Stimulated activated effector memory CD8-positive, alpha-beta T cell treated with anti-CD3 and anti-CD28 coated beads, Interleukin-12 subunit alpha, Interleukin-12 subunit beta, amount 100 ng/mL, for 72 hours (primary cell): ENCODE measurements at regions not wholly inside any gene's neighbourhood (a gene's known extent, or its start where the extent isn't known, plus 50 kb on each side); places are given as distances from the start of the nearest gene placed in this dataset.

Experiments
- ATAC-seq: fragments of 150-1000 bp; cut with Tn5 transposase; 2 replicates; pipeline ENCODE4 v1.10.0; 2021
- DNase-seq, 2 donors: peaks; one replicate each; pipeline ENCODE4 v3.0.0; 2021 to 2022; ENCODE audit warnings: low spot score in 2 of 2
- H3K27ac Mint-ChIP-seq: one replicate; pipeline ENCODE4 v1.8.0; 2022; ENCODE audit warnings: mild to moderate bottlenecking, mixed read lengths
- H3K36me3 Mint-ChIP-seq: one replicate; pipeline ENCODE4 v1.8.0; 2022; ENCODE audit warnings: mild to moderate bottlenecking, mixed read lengths
- H3K4me1 Mint-ChIP-seq: one replicate; pipeline ENCODE4 v1.8.0; 2022; ENCODE audit warnings: mixed read lengths
- H3K4me3 Mint-ChIP-seq: one replicate; pipeline ENCODE4 v1.8.0; 2022; ENCODE audit warnings: mild to moderate bottlenecking, mixed read lengths
- H3K9me3 Mint-ChIP-seq: one replicate; pipeline ENCODE4 v1.8.0; 2022; ENCODE audit warnings: mixed read lengths

DNA sequence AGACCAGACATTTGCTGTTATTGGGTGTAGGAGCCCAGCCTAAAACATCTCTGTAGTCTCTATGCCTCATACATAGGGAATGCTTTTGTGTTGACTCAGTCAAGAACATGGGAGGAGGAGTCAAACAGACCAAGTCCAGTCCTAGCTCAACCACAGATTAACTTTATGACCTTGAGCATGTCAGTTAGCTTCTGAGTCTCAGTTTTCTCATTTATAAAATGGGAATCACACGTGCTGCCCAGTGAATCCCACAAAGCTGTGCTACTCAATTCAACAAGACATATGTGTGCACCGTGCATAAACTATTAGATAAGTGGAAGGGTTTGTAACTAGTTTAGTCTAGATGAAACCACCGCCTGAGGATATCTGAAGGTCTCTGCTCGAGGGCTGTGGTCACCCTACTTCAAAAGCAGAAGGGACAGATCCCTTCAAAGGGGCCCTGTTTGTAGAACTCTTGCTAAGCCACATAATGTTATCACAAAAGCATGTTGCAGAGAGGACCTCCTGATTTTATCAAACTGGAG is 109.5 kb upstream of the NFIA start:
- no peaks in the 10 kb centered on the region for H3K36me3 Mint-ChIP-seq
- DNase-seq: no peak
- no peak overlapping the region for H3K4me3 Mint-ChIP-seq
- H3K4me1 Mint-ChIP-seq: no peaks in the 10 kb centered on the region
- H3K9me3 Mint-ChIP-seq: no peaks in the 10 kb centered on the region
- peak; percentile 28 for ATAC-seq
- H3K27ac Mint-ChIP-seq: no peak overlapping the region

DNA sequence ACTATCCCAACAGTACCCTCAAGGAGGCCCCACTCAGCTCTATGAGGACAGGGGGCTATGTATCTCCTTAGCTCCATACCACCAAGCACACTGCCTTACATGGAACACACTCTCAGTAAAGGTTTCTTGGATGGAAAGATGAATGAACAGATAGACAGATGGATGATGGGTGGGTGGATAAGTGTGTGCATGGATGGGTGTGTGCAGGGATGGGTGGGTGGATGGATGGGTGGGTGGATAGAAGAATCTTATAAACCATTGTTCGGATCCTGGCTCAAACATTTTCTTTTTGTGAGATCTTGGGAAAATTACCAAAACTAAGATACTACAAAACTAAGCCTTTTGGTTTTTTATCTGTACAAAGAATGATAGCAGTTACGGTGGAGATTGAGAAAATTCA is 111.0 kb upstream of the NFIA start:
- DNase-seq (no peak), ATAC-seq (peak; percentile 16)
- peaks cover 5% of the 10 kb centered on the region for H3K9me3 Mint-ChIP-seq
- no peak overlapping the region for H3K4me3 Mint-ChIP-seq
- no peaks in the 10 kb centered on the region for H3K36me3 Mint-ChIP-seq
- no peaks in the 10 kb centered on the region for H3K4me1 Mint-ChIP-seq
- H3K27ac Mint-ChIP-seq: no peak overlapping the region

DNA sequence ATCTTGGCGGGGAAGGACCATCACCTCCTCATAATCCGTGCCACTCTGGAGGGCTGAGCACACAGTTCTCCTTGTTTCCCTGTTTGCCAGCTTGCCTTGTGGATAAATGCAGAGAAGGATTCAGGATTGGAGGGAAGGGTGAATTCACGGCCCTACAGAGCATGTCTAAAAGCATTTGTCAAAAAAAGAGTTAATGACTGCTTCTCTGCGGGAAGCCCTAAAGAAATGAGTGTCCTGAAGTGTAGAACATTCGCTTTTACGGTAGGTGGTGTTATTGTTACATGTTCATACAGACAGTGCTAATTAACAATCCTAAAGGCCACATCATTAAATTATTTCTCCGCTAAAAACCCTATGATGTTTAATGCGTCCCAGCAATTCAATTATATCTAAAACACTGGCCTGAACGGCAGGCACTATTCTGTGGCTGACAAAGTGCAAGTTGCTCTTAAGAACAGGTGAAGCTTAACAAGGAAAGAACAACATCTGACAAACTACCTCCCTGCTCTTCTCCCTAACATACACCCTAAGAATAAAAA is 112.3 kb upstream of the NFIA start:
- no peak for DNase-seq
- H3K27ac Mint-ChIP-seq: no peak overlapping the region
- no peaks in the 10 kb centered on the region for H3K36me3 Mint-ChIP-seq
- no peak for ATAC-seq
- H3K4me3 Mint-ChIP-seq: no peak overlapping the region
- H3K9me3 Mint-ChIP-seq: peaks cover 8% of the 10 kb centered on the region
- H3K4me1 Mint-ChIP-seq: no peaks in the 10 kb centered on the region

DNA sequence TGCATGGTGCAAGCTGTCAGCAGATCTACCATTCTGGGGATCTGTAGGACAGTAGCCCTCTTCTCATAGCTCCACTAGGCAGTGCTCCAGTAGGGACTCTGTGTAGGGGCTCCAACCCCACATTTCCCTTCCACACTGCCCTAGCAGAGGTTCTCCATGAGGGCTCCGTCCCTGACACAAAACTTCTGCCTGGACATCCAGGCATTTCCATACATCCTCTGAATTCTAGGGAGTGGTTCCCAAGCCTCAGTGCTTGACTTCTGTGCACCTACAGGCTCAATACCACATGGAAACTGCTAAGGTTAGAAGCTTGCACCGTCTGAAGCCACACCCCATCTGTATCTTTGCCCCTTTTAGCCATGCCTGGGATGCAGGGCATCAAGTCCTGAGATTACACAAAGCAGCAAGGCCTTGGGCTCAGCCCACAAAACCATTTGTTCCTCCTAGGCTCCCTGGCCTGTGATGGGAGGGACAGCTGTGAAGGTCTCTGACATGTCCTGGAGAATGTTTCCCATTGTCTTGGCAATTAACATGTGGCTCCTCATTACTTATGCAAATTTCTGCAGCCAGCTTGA is 117.0 kb upstream of the NFIA start:
- no peaks in the 10 kb centered on the region for H3K4me1 Mint-ChIP-seq

DNA sequence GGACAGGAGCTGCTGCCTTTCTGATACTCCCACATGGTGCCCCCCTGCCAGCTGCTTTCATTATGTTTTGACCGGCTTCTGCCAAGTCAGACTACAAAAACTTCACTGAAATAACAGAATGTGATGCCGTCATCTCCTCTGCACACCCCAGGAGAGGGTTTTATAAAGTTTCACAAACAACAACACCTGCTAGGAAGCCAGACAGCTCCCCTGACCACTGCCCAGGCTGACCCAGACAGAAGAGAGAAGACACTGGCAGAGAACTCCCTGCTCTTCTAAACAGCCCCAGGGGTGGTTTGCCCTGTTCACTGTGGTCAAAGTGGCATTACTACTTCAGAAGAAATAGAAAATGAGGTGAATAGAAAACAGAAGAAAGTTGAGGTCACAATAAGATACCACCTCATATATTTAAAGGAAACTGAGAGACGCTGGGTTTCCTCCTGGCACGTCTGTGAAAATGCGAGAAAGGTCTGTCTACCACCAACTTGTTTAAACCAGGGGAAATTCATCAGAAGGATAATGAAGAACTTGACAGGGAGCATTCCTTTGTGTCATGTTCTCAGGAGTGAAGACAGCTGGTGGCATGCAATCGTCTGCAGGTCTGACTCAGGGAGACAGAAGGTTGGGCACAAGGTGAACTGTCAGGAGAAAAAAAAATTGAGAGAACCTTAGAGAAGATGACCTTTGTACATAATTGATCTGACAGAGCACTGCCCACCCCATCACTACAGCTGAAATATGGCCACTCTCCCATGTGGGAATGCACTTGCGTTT is 119.0 kb upstream of the NFIA start:
- Mint-ChIP-seq H3K36me3 (no peaks in the 10 kb centered on the region), H3K9me3 (peaks cover 11% of the 10 kb centered on the region), H3K4me3 (no peak overlapping the region), H3K27ac (no peak overlapping the region), H3K4me1 (no peaks in the 10 kb centered on the region)
- no peak for DNase-seq
- peak; percentile 51 for ATAC-seq

More for the DNA sequence above, 117.0 kb upstream of the NFIA start:
- Mint-ChIP-seq H3K36me3 (no peaks in the 10 kb centered on the region), H3K4me3 (no peak overlapping the region), H3K27ac (no peak overlapping the region), H3K9me3 (peaks cover 11% of the 10 kb centered on the region)
- DNase-seq (no peak), ATAC-seq (no peak)

DNA sequence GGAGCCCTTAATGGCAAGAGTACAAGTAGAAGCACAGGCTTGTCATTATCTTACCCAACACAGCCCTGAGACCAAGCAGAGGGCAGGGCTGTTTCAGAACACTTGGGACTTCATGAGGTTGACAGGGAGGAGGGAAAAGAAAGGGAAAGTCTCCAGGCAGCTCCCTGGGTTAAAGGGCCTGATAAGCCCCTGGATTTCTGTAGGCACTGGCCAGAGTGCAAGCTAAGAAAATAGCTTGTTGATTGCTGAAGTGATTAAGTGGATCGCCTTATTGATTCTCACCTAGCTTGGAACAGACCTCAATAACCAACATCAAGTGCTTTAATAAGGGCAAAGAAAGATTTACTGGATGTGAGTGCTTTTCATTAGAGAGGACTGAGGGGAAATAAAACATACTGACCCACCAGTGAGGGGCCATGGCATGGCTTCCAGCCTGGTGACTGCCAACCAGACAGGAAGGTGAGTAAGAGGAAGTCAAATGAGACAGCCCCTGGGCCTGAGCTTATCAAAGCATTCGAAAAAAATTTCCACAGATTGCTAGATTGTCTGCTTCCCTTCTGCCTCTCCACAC is 121.4 kb upstream of the NFIA start:
- Mint-ChIP-seq H3K4me1 (no peaks in the 10 kb centered on the region), H3K9me3 (peaks cover 6% of the 10 kb centered on the region), H3K36me3 (no peaks in the 10 kb centered on the region), H3K27ac (no peak overlapping the region), H3K4me3 (no peak overlapping the region)
- ATAC-seq (peak; percentile 44), DNase-seq (no peak)

DNA sequence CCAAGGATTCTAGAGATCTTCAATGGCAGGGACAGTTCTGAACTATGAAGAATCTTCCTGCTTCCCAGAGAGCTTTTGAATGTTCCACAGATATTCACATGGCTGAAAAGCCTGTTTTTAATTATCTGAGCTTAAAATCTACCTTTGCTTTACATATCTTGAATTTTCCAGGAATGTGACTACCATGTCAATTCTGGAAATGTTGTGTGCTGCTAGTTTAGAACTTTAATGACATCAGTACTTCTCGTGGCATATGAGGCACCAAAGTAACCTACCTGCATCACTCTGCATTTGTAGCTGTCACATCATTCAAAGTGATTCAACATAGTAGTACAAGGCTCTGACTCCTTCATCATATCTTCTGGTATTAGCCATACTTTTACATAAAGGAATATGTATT is 122.7 kb upstream of the NFIA start:
- Mint-ChIP-seq H3K9me3 (peaks cover 2% of the 10 kb centered on the region), H3K36me3 (no peaks in the 10 kb centered on the region), H3K4me3 (no peak overlapping the region), H3K27ac (no peak overlapping the region), H3K4me1 (no peaks in the 10 kb centered on the region)
- DNase-seq (no peak), ATAC-seq (no peak)

DNA sequence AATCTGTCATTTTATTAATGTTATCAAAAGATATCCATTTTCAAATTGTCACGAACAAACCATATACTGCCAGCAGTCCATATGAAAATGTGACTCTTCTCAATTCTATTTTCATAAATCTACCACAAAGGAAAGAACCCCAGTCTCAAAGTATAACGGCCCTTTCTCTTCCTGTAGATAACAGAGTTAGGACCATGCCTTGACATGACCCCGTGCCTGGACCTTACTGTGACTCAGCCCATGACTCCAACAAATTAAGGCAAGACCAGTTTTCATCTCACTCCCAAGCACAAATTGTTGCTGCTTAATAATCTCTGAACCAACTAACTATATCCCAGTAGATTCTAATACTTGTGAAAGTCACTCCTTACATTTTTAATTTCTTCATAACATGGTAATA is 124.4 kb upstream of the NFIA start:
- ATAC-seq (no peak), DNase-seq (no peak)
- no peaks in the 10 kb centered on the region for H3K4me1 Mint-ChIP-seq
- H3K36me3 Mint-ChIP-seq: no peaks in the 10 kb centered on the region
- H3K27ac Mint-ChIP-seq: no peak overlapping the region
- H3K9me3 Mint-ChIP-seq: no peaks in the 10 kb centered on the region
- H3K4me3 Mint-ChIP-seq: no peak overlapping the region

DNA sequence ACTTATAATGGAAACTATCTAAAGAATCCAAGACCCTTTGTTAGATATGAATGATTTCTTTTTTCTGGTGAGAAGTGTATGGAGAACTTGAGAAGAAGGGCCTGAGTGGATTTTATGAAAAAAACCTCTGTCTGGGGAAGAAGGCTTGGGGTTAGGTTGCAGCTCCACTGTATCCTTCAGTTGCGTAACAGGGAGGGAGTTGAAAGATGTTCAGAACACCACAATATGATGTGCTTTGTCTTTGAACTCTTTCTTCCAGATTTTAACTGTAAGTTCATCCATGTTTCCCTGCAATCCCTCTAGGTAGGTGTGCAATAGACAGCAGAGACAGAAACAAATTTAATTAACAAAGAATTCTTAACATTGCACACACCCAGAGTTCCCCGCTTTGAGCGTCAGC is 125.8 kb upstream of the NFIA start:
- Mint-ChIP-seq H3K4me3 (no peak overlapping the region), H3K4me1 (no peaks in the 10 kb centered on the region), H3K9me3 (no peaks in the 10 kb centered on the region), H3K27ac (no peak overlapping the region), H3K36me3 (no peaks in the 10 kb centered on the region)
- no peak for ATAC-seq
- no peak for DNase-seq

DNA sequence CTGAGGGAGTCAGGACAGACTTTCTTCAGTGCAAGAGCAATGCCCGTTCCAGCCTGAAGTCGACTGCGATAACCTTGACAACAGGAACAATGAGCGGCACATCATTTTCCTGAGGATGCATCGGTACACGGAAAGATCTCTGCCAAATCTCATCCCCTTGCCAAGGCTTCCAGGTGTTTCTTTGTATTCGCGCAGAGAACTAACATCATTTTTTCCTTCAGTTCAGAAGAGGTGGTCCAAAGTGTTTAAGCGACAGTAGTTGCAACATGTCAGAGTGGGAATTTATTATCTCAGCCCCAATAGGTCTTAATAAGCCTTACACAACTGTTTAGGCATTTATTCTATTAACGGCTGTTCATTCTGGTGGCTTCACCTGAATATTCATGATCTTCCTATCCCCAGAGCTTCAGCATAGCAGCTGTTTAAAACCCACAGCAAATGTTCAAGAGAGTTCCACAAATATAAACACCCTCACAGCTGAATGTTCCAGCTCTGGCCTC is 129.7 kb upstream of the NFIA start:
- no peak overlapping the region for H3K27ac Mint-ChIP-seq
- ATAC-seq (no peak), DNase-seq (no peak)
- H3K36me3 Mint-ChIP-seq: no peaks in the 10 kb centered on the region
- no peak overlapping the region for H3K4me3 Mint-ChIP-seq
- no peaks in the 10 kb centered on the region for H3K9me3 Mint-ChIP-seq
- peaks cover 6% of the 10 kb centered on the region for H3K4me1 Mint-ChIP-seq

DNA sequence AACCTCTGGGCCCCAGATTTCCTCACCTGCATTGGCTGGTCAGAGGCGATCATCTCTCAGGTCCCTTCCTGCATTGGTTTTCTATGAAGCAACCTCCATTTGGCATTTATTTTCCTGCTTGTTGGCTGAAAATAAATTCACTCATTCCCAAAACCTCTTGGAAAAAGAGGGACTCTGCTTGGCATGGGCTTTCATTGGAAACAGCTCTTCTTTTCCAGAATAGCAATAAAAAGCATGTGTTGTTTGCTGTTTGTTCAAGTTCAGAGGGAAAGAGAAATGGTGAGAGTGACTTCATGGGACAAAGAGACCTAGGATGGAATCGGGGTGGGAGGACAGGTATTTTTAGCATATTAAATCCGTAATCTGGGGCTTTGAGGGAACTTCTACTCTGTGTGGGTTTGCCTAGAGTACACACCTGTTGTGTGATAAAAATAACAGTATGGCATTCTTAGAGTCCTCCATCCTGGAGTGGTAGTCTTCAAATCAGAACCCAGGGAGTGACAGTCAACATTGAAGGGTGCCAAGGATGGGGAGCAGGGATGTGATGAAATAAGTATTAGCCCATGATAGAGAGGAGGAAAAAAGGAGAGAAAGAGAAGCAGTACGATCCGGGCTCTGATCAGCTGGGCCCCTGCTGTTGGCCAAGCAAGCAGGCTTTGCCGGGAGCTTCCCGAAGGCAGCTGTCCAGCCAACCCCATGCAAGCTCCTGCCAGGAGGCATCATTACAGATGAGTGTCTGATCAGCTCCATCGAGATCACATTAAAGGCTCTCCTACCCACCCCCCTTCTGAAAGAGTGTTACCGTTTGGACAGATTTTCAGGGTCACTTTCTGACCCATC is 131.9 kb upstream of the NFIA start:
- DNase-seq (no peak), ATAC-seq (no peak)
- Mint-ChIP-seq H3K27ac (no peak overlapping the region), H3K4me3 (no peak overlapping the region), H3K9me3 (no peaks in the 10 kb centered on the region), H3K4me1 (peaks cover 6% of the 10 kb centered on the region), H3K36me3 (no peaks in the 10 kb centered on the region)

DNA sequence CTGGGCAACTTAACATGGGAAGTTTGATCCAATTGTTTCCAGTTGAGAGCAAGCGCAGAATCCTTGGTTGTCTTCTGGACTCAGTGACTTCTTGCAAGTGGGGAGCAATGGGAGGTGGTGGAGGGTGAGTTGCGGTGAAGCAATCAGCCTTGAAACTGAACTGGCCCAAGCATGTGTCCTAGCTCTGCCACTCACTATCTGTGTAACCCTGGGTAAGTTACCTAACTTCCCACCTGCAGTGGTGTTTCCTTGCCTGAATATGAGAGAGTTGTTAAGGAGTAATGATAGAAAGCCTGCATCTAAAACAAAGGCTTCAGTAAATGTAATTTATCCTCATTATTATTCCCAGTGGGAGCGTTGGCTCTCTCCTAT is 132.5 kb upstream of the NFIA start:
- no peak for ATAC-seq
- H3K4me3 Mint-ChIP-seq: no peak overlapping the region
- peaks cover 6% of the 10 kb centered on the region for H3K4me1 Mint-ChIP-seq
- H3K27ac Mint-ChIP-seq: no peak overlapping the region
- DNase-seq: no peak
- H3K36me3 Mint-ChIP-seq: no peaks in the 10 kb centered on the region
- H3K9me3 Mint-ChIP-seq: no peaks in the 10 kb centered on the region

DNA sequence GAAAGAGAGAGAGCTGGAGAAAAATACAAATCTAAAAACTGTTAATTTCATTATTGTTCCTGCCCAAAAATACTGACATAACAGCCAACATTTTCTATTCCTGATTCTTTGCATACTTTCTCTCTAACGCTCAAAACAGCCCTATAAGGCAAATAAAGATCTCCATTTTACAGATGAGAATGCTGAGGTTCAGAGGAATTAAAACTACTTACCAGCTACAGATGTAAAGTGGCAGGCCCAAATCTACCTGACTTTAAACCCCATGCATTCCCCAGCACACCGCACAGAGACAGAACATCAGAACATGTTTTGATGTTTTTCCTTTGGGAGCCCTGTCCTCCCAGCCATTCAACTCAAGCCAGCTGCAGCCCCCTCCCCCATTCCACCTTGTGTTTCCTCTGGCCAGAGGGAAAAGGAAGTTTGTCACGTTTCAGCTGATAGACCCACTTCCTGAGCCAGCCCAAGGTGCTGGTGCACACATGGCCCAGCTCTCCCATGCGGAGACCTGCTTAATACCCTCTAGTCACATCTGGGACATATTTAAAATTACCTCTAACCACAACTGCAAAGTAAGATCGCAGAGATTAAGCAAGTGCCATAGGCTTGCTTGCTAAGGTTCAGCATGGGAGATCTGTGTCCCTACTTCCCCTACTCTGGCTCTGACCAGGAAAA is 133.1 kb upstream of the NFIA start:
- no peak overlapping the region for H3K27ac Mint-ChIP-seq
- no peak for ATAC-seq
- H3K4me1 Mint-ChIP-seq: peaks cover 6% of the 10 kb centered on the region
- no peak overlapping the region for H3K4me3 Mint-ChIP-seq
- H3K36me3 Mint-ChIP-seq: no peaks in the 10 kb centered on the region
- H3K9me3 Mint-ChIP-seq: no peaks in the 10 kb centered on the region
- DNase-seq: no peak

DNA sequence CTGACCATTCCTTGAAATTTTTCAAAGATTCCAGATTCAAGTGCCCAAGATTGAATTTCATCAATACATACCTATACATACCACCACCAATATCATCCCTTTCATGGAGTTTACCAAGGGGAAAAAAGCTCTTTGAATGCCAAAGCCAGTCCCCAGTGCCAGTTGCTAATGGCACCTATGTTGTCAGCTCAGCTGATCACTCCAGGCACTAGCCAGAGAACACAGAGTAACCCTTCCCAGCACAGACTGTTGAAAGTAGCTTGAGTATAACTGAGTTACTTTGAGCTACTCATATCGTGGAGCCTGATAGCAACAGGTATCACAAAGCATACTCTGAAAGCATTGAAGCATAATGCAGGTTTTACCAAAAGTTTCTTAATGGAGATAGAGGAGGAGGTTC is 133.9 kb upstream of the NFIA start:
- no peak for ATAC-seq
- Mint-ChIP-seq H3K4me1 (peaks cover 6% of the 10 kb centered on the region), H3K27ac (no peak overlapping the region), H3K36me3 (no peaks in the 10 kb centered on the region), H3K4me3 (no peak overlapping the region), H3K9me3 (no peaks in the 10 kb centered on the region)
- DNase-seq: no peak

DNA sequence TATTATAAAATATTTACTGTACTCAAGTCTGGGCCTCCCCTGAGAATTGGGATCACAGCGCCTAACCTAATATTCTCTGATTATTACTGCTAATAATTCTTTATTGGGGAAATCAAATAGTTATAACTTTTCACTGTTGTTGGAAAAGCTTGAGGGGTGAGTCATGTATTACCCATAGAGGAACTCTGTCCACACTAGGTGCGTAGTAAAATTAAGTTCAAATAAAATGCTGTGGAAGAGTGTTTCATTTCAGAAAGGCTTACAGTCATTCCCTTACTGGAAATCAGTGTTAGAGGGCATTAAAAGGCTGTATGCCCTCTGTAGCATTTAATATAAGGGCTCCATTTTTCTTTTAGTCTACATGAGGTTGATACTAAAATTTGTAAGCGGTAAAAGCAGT is 135.0 kb upstream of the NFIA start:
- Mint-ChIP-seq H3K4me1 (peaks cover 6% of the 10 kb centered on the region), H3K27ac (no peak overlapping the region), H3K9me3 (no peaks in the 10 kb centered on the region), H3K4me3 (no peak overlapping the region), H3K36me3 (no peaks in the 10 kb centered on the region)
- DNase-seq (no peak), ATAC-seq (no peak)
